Cardiac fibroblast (primary cell): ENCODE measurements at regions not wholly inside any gene's neighbourhood (a gene's known extent, or its start where the extent isn't known, plus 50 kb on each side); places are given as distances from the start of the nearest gene placed in this dataset.

Experiments
- DNase-seq, 2 donors: peaks; one replicate each; pipeline versions ENCODE4 v3.0.0 to v3.0.0-alpha.2; 2010; ENCODE audit warnings: low read depth in 2 of 2
- H3K4me3 ChIP-seq, 2 donors: replicated peaks in 1 of 2; 1 replicate in 1 of 2; 2 replicates in 1 of 2; pipeline ENCODE4 v1.5.1; 2011; ENCODE audit warnings: low read depth in 2 of 2, low read length in 2 of 2, mild to moderate bottlenecking in 2 of 2, moderate library complexity in 1 of 2
- CTCF ChIP-seq: IDR thresholded peaks from one replicate; pipeline ENCODE4 v1.5.1; 2011; ENCODE audit warnings: low read depth, mild to moderate bottlenecking, low read length, inconsistent platforms

GRCh38 chr6:7674291-7674690 lies 51.6 kb upstream of the BMP6 start:
- no peak overlapping the region for H3K4me3 ChIP-seq
- no peak for TF ChIP-seq CTCF
- peak; percentile 32 to 37 for DNase-seq

GRCh38 chr6:7675353-7675945 lies 50.5 kb upstream of the BMP6 start:
- H3K4me3 ChIP-seq: no peak overlapping the region
- no peak for DNase-seq
- no peak for TF ChIP-seq CTCF
